ENCODE measurements at regions not wholly inside any gene's neighbourhood (a gene's known extent, or its start where the extent isn't known, plus 50 kb on each side); places are given as distances from the start of the nearest gene placed in this dataset.

DNA sequence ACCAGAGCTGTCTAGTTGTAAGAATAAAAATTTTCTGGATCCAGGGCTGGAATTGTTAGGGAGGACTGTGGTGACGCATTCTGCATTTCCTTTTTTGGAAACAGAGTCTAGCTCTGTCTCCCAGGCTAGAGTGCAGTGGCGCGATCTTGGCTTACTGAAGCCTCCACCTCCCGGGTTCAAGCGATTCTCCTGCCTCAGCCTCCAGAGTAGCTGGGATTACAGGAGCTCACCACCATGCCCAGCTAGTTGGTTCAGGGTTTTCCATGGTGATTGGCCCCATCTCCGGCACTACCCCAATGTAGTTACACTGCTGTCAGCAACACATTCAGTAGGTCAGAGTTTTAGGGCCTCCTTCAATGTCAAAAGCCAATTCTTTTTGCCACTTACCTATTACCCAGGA is 58.6 kb upstream of the RNF152 start (continued):
- TF ChIP-seq, protein P1, sequence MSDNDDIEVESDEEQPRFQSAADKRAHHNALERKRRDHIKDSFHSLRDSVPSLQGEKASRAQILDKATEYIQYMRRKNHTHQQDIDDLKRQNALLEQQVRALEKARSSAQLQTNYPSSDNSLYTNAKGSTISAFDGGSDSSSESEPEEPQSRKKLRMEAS (IDR thresholded peaks at IDR 0.05), result no peak
- no peak for TF ChIP-seq ZFP36 (IDR thresholded peaks at IDR 0.05; ENCODE audit: borderline replicate concordance, partially characterized antibody)
- no peak for TF ChIP-seq TFCP2L1 (CRISPR knock-in tag; IDR thresholded peaks at IDR 0.05)
- TF ChIP-seq BHLHE40 (IDR thresholded peaks at IDR 0.05; ENCODE audit: low read depth, low read length), result no peak
- TF ChIP-seq, protein P2, sequence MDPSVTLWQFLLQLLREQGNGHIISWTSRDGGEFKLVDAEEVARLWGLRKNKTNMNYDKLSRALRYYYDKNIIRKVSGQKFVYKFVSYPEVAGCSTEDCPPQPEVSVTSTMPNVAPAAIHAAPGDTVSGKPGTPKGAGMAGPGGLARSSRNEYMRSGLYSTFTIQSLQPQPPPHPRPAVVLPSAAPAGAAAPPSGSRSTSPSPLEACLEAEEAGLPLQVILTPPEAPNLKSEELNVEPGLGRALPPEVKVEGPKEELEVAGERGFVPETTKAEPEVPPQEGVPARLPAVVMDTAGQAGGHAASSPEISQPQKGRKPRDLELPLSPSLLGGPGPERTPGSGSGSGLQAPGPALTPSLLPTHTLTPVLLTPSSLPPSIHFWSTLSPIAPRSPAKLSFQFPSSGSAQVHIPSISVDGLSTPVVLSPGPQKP (IDR thresholded peaks at IDR 0.05; ENCODE audit: low read depth, low read length), result no peak
- TF ChIP-seq GATA3 (IDR thresholded peaks at IDR 0.05; ENCODE audit: borderline replicate concordance), result no peak
- TF ChIP-seq FOSL2 (IDR thresholded peaks at IDR 0.05), result no peak
- TF ChIP-seq FOSL2 (CRISPR knock-in tag; IDR thresholded peaks at IDR 0.05), result no peak

DNA sequence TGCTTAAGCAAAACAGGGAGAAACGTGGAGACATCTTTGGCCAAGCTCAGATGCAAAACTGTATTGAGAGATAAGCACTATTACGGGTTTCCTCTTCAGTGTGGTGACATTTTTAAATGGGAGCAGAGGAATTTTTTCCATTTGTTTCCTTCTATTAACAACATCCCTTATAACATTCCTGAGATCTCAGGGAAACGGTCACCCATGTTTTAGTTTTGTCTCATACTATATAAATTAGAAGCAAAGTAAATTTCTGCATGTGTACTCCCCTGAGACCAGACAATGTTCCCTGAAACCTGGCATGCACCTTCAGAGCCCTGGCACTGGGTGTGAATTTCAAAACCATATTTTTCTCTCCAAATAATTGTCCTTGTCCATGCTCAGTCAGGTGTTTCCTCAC is 57.6 kb upstream of the RNF152 start:
- FAIRE-seq (no peak), ATAC-seq (no peak)
- no peak overlapping the region for H3K27ac ChIP-seq

DNA sequence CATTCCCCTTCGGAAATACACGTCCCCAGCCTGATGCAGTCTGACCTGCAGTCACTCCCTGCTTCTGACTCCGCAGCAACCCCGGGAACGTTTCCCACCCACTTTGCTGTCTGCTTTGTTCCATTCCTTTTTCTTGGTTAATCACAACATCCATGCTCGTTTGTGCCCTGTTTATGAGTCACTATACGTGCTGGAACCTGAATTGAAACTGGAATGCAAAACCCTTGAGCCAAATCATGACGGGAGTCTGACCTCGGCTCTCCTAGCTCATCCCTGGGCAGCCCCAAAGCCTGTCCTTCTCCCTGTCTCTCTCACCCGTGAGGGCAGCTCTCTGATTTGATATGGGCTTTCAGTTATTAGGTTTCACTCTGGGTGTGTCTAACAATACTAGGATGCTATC is 57.1 kb upstream of the RNF152 start:
- no peak for ATAC-seq
- no peaks in the 10 kb centered on the region for H3K4me1 ChIP-seq
- WGBS (ENCODE audit: missing lambda C conversion rate), result 37% methylated on average over 10 of the region's 10 CpGs
- no peak overlapping the region for H3K4me3 ChIP-seq
- DNase-seq (ENCODE audit: low read depth in 1 of 2, low spot score in 1 of 2), result no peak
- H3K27ac ChIP-seq, result no peak overlapping the region
- CTCF ChIA-PET, result interaction anchor here (1.4 kb wide), 1 partner anchor 48 kb away, joined by 3 read pairs; no protein-coding TSS in a partner anchor
- TF ChIP-seq HEYL (CRISPR knock-in tag; IDR thresholded peaks at IDR 0.05) (no peak), EHF (CRISPR knock-in tag; IDR thresholded peaks at IDR 0.05) (no peak), NPAS2 (CRISPR knock-in tag; IDR thresholded peaks at IDR 0.05; ENCODE audit: borderline replicate concordance) (no peak), CBX8 (IDR thresholded peaks at IDR 0.05) (no peak), PBX3 (IDR thresholded peaks at IDR 0.05) (no peak), RFX5 (IDR thresholded peaks at IDR 0.05) (no peak), MAZ (IDR thresholded peaks at IDR 0.05; ENCODE audit: borderline replicate concordance, low read depth, low read length) (no peak), POLR2AphosphoS2 (conservative IDR thresholded peaks at IDR 0.05; ENCODE audit: low read length) (no peak), RARB (CRISPR knock-in tag; IDR thresholded peaks at IDR 0.05) (no peak), ZFP36 (IDR thresholded peaks at IDR 0.05; ENCODE audit: borderline replicate concordance, partially characterized antibody) (no peak), EHMT2 (IDR thresholded peaks at IDR 0.05; ENCODE audit: low read depth) (no peak), ZNF302 (CRISPR knock-in tag; IDR thresholded peaks at IDR 0.05) (no peak), ZSCAN20 (CRISPR knock-in tag; IDR thresholded peaks at IDR 0.05) (no peak)
- TF ChIP-seq, protein P1 (IDR thresholded peaks at IDR 0.05), result no peak
- H3K9me3 ChIP-seq, result no peaks in the 10 kb centered on the region
- no peak for FAIRE-seq
- no peak overlapping the region for H3K4me2 ChIP-seq
- POLR2A ChIA-PET, result no interaction called here

More for the DNA sequence above, 57.6 kb upstream of the RNF152 start:
- no peak for DNase-seq (ENCODE audit: low read depth in 1 of 2, low spot score in 1 of 2)
- 17% methylated on average over 3 of the region's 3 CpGs for WGBS (ENCODE audit: missing lambda C conversion rate)
- ChIA-PET CTCF (interaction anchor here (1.4 kb wide), 1 partner anchor 48 kb away, joined by 3 read pairs; no protein-coding TSS in a partner anchor), POLR2A (no interaction called here)
- Histone ChIP-seq H3K4me3 (no peak overlapping the region), H3K4me1 (no peaks in the 10 kb centered on the region), H3K9me3 (no peaks in the 10 kb centered on the region), H3K4me2 (no peak overlapping the region)
- TF ChIP-seq BCL3 (IDR thresholded peaks at IDR 0.05) (no peak), FOSB (CRISPR knock-in tag; IDR thresholded peaks at IDR 0.05) (no peak), FOXS1 (CRISPR knock-in tag; IDR thresholded peaks at IDR 0.05) (no peak), RNF2 (IDR thresholded peaks at IDR 0.05; ENCODE audit: borderline replicate concordance, low read depth) (no peak), ZSCAN20 (CRISPR knock-in tag; IDR thresholded peaks at IDR 0.05) (no peak), KDM1A (IDR thresholded peaks at IDR 0.05; ENCODE audit: low read depth) (no peak), PBX3 (IDR thresholded peaks at IDR 0.05) (no peak), EHF (CRISPR knock-in tag; IDR thresholded peaks at IDR 0.05) (no peak), EP300 (IDR thresholded peaks at IDR 0.05) (no peak), KDM5A (IDR thresholded peaks at IDR 0.05) (no peak), HDAC2 (IDR thresholded peaks at IDR 0.05) (no peak)
